HG02973 (cell line): ENCODE measurements at regions not wholly inside any gene's neighbourhood (a gene's known extent, or its start where the extent isn't known, plus 50 kb on each side); places are given as distances from the start of the nearest gene placed in this dataset.
"Not testable (repeated sequence)": the region's sequence is repeated elsewhere in the genome, so short reads cannot be mapped to it uniquely, and the experiment has no call there.

Experiments
- ATAC-seq: cut with Tn5 transposase; IDR thresholded peaks from one replicate; pipeline ENCODE4 v1.9.1; 2021; ENCODE audit warnings: moderate library complexity; ENCODE audit not compliant: unreplicated experiment

GRCh38 chr2:51304311-51304710 lies 272.4 kb upstream of the NRXN1 start:
- ATAC-seq: no peak

GRCh38 chr2:51301381-51301780 lies 269.4 kb upstream of the NRXN1 start:
- ATAC-seq: no peak

- ATAC-seq: no peak
Observed at GRCh38 chr2:51299370-51299769, 267.4 kb upstream of the NRXN1 start.

GRCh38 chr2:51297488-51297887 lies 265.6 kb upstream of the NRXN1 start:
- ATAC-seq: no peak

GRCh38 chr2:51293566-51294200 lies 261.8 kb upstream of the NRXN1 start:
- ATAC-seq: no peak

GRCh38 chr2:51291762-51292551 lies 260.0 kb upstream of the NRXN1 start:
- no peak for ATAC-seq

GRCh38 chr2:51290725-51291124 lies 258.8 kb upstream of the NRXN1 start:
- ATAC-seq: no peak

- no peak for ATAC-seq
Observed at GRCh38 chr2:51289045-51289444, 257.1 kb upstream of the NRXN1 start.

GRCh38 chr2:51268191-51268590 lies 236.3 kb upstream of the NRXN1 start:
- ATAC-seq: no peak

- no peak for ATAC-seq
Observed at GRCh38 chr2:51265539-51265938, 233.6 kb upstream of the NRXN1 start.

- no peak for ATAC-seq
Observed at GRCh38 chr2:51263951-51264350, 232.0 kb upstream of the NRXN1 start.

GRCh38 chr2:51263101-51263500 lies 231.2 kb upstream of the NRXN1 start:
- not testable (repeated sequence) for ATAC-seq

GRCh38 chr2:51258301-51258700 lies 226.4 kb upstream of the NRXN1 start:
- ATAC-seq: no peak

- no peak for ATAC-seq
Observed at GRCh38 chr2:51256736-51257135, 224.8 kb upstream of the NRXN1 start.

- no peak for ATAC-seq
Observed at GRCh38 chr2:51251356-51251755, 219.4 kb upstream of the NRXN1 start.

- no peak for ATAC-seq
Observed at GRCh38 chr2:51247252-51247805, 215.4 kb upstream of the NRXN1 start.

GRCh38 chr2:51243892-51244535 lies 212.1 kb upstream of the NRXN1 start:
- no peak for ATAC-seq

- no peak for ATAC-seq
Observed at GRCh38 chr2:51237626-51238271, 205.8 kb upstream of the NRXN1 start.

- no peak for ATAC-seq
Observed at GRCh38 chr2:51232027-51232426, 200.1 kb upstream of the NRXN1 start.

- ATAC-seq: no peak
Observed at GRCh38 chr2:51231071-51231470, 199.1 kb upstream of the NRXN1 start.

- no peak for ATAC-seq
Observed at GRCh38 chr2:51225377-51225776, 193.4 kb upstream of the NRXN1 start.
